GM21723 (cell line): ENCODE measurements at regions not wholly inside any gene's neighbourhood (a gene's known extent, or its start where the extent isn't known, plus 50 kb on each side); places are given as distances from the start of the nearest gene placed in this dataset.

ENCODE experiments used
- ATAC-seq: cut with Tn5 transposase; IDR thresholded peaks from one replicate; pipeline ENCODE4 v1.9.1; 2021; ENCODE audit warnings: mild to moderate bottlenecking, moderate library complexity; ENCODE audit not compliant: unreplicated experiment

DNA sequence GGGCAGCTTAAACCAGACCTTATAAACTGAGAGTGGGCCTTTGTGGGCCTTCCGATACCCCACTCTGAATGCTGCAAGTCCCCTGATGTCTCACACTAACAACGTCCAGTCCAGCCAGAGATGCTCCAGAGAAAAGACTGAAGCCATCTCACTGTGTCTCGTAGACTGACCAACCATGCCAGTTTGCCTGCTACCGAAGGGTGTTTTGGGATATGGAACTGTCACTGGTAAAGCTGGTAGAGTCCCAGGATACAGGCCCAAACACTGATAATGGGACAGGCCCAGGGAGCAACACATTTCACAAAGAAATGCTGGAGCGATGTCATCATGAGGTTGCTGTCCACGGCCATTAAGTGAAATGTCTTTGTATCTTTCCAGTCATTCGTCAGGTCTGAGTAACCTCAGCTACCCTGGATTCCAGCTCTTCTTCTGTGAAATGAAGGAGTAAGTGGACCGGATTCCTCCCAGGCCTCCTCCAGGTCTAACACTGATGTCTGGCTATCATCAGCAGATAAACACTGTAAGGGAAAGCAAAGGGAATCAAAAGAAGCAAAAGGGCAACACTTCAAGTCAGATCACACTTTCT, 81.6 kb downstream of the SLC5A7 start:
- no peak for ATAC-seq

DNA sequence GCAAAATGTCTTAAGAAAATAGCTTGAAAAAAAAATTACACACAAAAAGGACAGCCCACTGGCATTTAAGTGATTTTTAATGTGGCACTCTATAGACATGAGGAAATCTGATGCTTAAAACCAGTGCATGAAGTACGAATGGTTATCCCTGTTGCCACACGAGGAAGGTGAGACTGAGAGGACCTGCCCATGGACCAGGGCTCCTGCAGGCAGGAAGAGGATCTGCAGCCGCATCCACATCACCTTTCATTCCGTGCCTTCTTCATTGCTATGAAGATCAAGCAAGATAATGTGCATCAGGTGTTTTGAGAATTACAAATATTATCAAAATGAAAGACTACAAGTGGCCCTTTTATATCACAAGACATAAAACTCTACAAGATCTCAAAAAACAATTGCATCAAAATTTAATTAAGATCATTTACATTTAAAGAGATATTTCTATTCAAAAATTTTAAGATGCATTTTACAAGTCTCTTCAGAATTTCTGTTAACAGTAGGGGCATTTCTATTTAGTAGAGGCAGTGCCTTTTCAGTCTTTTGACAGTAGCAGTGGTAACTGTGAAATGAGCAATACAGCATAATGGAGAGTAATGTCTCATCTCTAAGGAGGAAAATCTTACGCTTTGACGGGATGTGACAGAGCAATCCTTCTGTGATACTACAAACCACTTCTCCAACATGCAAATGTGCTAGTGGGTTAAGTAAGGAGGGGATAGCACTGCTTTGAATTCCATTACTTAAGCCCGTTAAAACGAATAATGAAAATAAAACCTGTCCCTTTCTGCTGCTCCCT, 83.4 kb downstream of the SLC5A7 start:
- ATAC-seq = no peak

DNA sequence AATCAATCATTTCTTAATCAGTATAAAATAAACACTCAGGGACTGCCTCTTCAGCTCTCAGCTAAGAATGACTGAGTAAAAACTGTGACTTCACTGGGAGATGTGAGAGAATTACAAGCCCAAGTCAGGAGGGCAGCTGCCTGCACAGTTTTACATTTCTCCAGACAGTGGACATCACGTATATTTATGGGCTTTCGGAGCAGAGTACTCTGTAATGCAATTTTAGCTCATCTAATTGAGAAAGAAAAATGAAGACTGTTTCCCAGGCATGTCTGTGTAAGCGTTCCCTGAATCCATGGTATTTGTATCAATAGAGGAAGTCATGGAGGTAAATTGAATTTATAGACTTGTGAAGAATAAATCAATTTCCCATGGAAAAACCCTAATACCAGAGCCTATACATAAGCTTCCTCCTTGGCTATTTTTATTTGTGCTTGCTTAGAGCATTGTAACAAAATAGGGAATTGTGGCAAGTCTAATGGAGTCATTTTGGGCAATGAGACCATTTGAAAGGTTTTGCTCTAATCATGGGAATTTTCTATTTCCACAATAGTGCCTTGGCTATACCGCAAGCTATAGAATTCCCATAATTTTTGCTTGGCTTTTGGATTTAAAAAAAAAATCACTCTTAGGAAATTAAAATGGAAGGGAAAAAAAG, 87.2 kb downstream of the SLC5A7 start:
- no peak for ATAC-seq

DNA sequence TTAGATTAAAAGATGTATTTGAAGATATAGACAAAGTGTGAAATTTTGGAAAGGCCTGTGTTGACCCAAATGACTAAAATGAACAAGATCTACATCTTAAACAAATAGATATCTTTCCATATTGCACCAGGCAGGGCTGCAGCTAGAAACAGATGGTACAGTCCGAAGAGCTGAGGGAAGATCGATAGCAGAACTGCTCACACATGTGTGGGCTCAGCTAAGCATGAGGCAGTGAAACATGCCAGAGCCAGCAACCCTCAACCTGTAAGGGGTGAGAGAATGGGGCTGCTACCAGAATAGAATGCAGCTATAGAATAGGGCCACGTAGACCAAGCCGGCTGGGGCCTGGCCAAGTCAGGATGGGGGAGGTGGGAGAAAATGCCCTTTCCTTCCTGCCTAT, 87.8 kb downstream of the SLC5A7 start:
- ATAC-seq = no peak

DNA sequence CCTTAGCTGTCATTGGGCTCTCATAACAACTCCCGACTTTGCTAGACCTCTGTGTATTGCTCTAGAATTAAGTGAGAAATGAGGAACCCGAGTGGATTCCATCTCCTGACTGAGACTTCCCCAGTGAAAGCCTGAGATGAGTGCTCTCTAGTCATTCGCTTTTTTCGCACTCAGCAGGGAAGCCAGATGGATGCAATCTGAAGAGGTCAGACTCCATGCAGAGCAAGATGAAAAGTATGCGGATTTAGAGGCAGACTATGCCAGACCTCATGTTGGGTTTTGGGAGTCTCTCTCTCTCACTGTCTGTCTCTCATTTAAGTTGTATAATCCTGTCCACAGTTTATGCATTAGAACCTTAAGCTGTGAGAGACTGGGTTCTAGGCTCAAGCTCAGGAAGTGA, 88.6 kb downstream of the SLC5A7 start:
- no peak for ATAC-seq

DNA sequence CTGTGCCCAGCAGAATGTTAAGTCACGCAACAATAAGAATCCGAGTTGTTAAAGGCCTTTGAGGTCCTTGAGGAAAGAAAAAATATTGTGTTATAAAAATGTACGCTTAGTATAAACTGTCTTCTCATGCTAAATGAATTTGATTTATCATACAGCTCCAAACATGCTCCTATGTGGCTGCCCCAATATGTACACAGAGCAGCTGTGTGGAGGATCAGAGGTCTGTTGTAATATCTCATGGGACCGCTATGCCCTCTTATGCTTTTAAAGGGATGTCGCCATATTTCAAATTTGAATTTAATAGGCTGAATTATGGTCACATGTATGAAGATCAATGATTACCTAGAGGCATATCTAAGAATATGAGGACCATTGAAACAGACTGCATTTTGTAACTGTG, 90.2 kb downstream of the SLC5A7 start:
- ATAC-seq = no peak

DNA sequence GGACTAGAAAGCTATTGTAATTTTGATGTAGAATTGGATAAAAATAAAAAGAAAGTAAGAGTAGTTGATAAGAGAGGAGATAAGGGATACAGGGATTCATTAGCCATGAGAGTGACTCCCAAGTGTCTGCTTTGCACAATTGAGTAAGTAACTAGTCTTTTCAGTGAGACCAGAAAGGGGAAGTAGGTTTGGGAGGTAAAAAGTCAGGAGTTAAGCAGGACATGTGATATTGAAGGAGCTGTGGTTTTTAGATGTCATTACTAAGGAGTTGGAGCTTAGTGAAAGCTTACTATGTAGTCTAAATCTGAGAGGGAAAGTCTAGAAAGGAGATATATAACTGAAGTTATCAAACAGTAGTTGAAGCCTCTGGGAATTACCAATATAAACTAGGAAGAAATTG, 93.4 kb downstream of the SLC5A7 start:
- no peak for ATAC-seq

DNA sequence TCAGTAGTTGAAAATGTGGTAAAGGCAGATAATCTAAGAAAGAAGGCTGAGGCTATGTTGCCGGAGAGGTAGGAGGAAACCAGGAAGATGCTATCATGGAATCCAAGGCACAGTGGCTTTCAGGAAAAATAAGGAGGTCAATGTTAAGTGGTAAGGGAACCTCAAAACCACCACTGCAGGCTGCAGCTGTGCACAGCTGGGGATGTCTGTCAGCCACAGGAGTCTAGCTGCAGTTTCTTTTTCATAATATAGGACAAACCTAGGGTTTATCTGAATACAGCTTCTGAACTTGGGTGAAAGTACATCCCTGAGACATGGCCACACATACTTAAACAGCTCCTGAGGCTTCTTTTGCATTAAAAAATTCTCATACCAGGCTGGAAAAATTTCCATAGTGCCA, 93.9 kb downstream of the SLC5A7 start:
- ATAC-seq = no peak

DNA sequence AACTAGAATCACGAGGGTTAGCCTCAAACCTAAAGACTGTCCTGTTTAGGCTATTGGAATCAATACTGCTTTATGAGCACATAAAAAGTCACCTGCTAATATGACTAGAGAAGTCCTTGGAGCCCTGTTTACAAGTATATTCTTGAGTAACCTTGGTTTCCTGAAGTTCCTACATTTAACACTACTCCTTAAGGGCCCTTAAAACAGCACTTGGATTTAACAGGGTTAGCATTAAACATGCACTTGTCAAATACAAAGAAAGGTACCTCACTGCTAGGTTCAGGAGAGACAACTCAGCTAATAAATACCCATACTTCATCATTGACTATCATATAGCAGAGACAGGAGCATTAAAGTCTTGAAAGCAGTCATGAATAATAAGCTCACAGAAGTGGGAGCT, 96.7 kb downstream of the SLC5A7 start:
- no peak for ATAC-seq

DNA sequence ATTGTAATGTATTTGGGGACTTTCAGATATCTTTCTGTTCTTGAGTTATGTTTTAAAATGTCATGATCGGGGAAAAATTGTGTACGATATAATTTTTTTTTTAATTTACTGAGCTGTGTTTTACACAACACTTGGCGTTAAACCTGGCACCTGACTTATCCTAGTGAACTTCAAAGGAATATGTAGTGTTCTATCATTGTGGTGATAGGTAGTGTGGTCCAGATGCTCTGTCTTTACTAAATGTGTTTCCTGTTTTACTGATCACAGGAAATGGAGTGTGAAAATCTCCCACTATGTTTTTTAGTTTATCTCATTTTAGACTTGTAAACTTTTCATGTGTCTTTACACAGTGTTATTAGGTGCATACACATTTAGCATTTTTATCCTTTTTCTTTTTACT, 98.0 kb downstream of the SLC5A7 start:
- ATAC-seq = no peak

DNA sequence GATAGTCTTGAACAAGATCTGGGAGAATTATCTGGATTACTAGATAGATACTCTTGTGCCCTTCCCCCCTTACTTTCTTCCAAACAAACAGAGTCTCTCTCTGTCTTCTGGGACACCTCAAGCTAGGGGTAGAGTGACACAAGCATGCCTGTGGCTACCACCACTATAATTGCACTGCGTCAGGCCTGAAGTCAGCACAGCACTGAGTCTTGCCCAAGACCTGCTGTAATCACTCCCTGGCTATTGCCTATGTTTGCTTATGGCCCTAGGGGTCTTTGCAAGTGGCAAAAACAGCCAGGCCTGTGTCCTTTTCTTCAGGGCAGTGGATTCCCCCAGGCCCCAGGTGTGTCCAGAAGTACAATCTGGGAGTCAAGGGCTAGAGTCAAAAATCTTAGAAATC, 106.6 kb downstream of the SLC5A7 start:
- no peak for ATAC-seq

DNA sequence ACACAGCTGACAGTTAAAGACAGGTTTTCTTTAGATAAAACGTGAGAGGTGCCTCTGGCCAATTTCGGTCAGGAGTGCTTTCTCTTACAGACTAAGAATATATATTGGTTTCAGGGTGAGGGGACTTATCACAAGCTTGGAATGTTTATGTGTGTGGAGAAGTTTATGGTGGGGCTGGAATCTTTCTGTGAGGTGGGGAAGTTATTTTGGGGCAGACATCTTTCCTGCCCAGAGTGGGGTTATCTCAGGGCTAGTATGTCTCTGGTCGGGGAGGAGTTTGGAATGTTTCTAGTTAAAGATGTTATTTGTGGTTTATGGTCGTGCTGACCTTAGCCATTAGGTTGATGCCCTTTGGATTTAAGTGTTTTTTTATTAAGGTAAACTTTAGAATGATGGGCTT, 115.2 kb downstream of the SLC5A7 start:
- ATAC-seq = no peak

DNA sequence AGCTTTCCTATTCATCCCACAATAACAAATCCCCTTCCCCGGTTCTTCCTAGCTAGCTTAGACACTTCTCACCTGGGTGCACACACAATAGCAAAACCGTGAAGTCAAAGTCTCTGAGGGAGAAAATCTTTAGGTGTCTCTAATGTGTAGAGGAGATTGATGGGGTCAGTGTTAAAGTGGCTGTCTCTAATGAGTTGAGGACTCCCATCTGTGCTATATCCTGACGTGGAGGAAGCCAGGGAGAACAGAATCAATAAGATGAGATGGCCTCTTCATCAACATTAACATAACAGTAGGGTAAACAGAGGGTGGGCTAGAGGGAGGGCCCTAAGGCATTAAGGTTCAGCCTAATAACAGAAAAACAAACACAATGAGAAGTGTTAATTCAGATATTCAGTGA, 120.4 kb downstream of the SLC5A7 start:
- no peak for ATAC-seq

DNA sequence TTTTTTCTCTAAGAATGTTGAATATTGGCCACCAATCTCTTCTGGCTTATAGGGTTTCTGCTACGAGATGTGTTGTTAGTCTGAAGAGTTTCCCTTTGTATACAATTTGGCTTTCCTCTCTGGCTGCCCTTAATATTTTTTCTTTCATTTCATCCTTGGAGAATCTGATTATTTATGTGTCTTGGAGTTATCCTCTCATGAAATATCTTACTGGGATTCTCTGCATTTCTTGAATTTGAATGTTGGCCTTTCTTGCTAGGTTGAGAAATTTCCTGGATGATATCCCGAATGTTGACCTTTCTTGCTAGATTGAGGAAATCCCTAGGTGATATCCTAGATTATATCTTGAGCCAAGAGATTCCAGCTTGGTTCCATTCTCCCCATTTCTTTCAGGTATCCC, 125.6 kb downstream of the SLC5A7 start:
- no peak for ATAC-seq

DNA sequence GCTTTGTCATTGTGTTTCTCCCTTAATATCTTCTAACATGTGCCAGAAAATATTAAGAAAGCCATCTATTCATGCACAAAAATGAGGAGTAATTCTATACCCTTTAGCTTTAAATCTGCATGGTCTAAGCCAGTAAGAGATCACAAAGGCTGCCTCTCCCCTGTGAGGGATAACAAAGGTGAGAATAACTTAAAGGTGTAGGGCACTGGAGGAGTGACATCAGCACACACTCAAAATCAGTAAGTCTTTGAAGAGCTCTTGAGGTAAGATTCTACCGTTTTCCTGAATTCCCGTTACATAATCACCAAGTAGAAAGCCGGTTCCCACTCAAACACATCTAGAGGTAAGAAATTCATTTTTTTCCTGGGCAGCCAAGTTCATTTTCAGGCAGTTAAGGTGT, 123.9 kb upstream of the SULT1C3 start:
- ATAC-seq = no peak

DNA sequence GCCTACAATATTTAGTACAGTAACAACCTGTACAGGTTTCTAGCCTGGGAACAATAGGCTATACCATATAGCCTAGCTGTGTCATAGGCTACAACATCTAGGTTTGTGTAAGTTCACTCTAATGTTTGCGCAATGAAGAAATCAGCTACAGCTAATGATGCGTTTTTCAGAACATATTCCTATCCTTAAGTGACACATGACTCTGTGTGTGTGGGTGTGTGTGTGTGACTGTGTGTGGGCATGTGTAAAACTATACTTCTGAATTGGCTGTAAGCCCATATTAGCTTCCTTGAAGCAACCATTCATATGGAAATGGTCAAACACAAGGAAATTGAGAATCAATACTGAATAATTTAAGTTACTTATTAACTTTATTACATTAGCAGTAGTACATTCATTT, 120.8 kb upstream of the SULT1C3 start:
- ATAC-seq = no peak

DNA sequence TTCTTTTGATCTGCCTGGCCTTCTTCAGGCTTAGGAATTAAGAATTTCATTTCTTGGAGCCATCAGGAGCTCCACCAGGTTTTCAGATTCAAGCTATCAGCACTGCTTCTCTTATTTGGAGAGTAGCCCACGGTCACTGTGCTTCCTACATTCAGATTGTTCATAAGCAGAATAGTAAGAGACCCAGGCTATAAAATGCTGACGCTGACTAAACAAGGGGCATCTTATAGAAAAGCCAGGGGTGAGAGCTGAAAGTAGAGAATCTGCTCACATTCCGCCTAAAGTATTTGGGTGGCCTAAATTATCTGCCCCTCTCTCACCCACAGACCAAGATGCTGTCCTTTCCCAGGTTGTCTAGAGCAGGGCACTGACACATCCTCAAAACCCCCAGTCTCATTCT, 120.3 kb upstream of the SULT1C3 start:
- no peak for ATAC-seq

DNA sequence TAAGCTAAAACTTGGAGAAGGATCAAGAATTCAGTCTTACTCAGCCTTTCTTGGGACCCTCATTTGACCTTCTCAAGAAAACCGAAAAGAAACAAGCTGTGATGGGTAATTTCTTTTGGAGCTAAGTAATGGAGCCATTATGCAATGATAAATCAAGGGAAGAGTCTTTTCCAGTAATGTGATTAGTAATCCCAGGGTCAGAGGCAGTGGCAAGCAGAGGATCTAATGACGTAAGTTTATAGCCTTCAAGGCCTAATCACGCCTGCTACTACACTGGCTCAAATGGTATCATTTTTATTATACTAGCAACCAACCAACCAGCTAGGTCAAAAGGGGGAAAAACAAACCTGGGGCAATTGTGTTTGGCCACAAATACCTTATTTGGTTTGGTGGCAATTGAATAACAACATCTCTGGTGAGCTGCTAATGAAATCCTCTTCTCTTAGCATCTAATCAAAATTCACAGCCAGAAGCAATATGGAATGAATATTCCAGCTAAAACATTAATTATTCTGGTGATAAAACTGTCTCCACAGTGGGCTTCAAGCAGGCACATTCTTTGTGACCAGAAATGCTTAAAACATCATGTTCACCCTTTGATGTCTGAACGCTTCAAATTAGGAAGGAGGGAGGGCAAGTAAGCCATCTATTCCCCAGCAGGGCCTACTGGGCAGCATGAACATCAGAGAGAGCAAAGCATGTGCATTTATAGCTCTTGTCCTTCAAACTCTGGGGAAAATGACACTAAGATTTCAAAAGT, 114.9 kb upstream of the SULT1C3 start:
- no peak for ATAC-seq

DNA sequence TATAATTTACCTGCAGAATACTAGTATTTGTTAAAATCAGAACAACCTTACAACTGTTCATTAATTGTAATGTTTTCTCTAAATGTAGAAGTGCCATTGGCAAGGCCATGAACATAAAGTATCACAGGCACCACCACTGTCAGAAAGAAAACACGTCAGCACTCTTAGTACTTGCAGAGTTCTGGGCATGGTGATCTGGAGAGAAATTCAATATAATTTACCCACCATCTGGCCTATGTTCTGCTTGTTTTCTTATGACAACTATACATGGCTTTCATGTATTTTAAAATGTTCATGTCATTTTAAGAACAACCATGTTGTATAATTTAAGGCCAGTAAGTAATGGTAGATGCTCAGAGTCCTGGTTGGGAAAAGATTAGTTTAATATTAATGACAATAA, 114.2 kb upstream of the SULT1C3 start:
- ATAC-seq = no peak

DNA sequence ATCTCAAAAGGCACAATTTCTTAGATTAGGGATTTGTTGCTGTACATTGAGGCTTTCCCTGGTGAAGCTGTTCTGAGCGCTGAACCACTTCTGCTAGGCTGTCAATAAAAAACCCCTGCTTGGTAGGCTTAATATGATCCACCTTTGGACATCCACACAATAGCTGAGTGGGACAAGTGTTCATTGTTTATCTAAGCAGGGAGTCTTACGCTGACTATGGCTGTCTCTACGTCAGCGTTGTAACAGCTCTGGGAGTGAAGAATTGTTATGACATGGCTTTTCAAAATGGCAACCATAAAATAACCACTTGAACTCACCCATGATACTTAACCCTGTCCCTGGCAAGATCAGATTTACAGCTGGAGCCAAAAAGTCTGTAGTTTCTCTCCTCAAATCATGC, 111.5 kb upstream of the SULT1C3 start:
- no peak for ATAC-seq

DNA sequence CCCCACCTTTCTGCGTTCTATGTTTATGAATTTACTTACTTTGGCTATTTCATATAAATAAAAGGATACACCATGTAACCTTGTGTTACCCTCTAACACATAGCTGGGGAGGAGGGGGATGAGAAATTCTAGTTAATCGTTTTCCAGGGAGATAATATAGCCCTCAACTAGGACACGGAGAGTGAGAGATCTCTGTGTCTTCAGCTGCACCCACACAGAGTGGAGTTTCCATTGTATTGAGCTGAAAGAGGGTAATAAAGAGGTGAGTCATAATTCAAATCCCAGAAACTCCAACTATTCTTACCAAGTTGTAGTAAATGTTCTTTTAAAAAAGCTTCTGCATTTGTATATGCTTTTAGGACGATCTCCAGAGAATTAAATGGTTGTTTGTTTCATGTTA, 110.1 kb upstream of the SULT1C3 start:
- no peak for ATAC-seq

DNA sequence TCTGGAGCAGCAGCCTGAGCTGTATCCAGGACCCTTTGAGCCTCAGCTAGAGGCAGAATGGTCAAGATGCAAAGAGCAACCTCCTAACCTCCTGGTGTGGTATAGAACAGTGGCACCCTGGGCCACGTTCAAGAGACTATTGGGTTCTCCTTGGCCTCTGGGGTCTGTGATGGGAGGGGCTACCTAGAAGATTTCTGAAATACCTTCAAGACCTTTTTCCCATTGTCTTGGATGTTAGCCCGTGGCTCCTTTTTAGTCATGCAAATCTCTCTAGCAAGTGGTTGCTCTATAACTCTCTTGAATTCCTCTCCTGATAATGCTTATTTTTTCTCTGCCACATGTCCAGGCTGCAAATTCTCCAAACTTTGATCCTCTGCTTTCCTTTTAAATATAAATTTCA, 106.3 kb upstream of the SULT1C3 start:
- no peak for ATAC-seq
